H7 (cell line): ENCODE measurements at regions not wholly inside any gene's neighbourhood (a gene's known extent, or its start where the extent isn't known, plus 50 kb on each side); places are given as distances from the start of the nearest gene placed in this dataset.
"Not testable (repeated sequence)": the region's sequence is repeated elsewhere in the genome, so short reads cannot be mapped to it uniquely, and the experiment has no call there.

ENCODE experiments used
- DNase-seq: peaks from one replicate; pipeline ENCODE4 v3.0.0; 2012
- H3K27me3 ChIP-seq: 2 replicates; pipeline ENCODE4 v1.6.0; 2011; ENCODE audit warnings: mild to moderate bottlenecking, low read length; ENCODE audit not compliant: control insufficient read depth, insufficient read depth
- H3K36me3 ChIP-seq: replicated peaks from 2 replicates; pipeline ENCODE4 v1.5.1; 2011; ENCODE audit warnings: low read length; ENCODE audit not compliant: control insufficient read depth, insufficient read depth
- H3K4me3 ChIP-seq: 2 replicates; pipeline ENCODE4 v1.5.1; 2011; ENCODE audit warnings: low read depth, mild to moderate bottlenecking, control low read depth, low read length, moderate library complexity; ENCODE audit not compliant: insufficient read depth

GRCh38 chr2:116918574-116918973 is 895.9 kb upstream of the DDX18 start:
- no peak overlapping the region for H3K4me3 ChIP-seq
- no peaks in the 10 kb centered on the region for H3K36me3 ChIP-seq
- no peak for DNase-seq
- H3K27me3 ChIP-seq = no peaks in the 10 kb centered on the region

GRCh38 chr2:116922414-116922813 is 892.1 kb upstream of the DDX18 start:
- H3K36me3 ChIP-seq = no peaks in the 10 kb centered on the region
- H3K27me3 ChIP-seq = no peaks in the 10 kb centered on the region
- H3K4me3 ChIP-seq = no peak overlapping the region
- DNase-seq = no peak

DNA sequence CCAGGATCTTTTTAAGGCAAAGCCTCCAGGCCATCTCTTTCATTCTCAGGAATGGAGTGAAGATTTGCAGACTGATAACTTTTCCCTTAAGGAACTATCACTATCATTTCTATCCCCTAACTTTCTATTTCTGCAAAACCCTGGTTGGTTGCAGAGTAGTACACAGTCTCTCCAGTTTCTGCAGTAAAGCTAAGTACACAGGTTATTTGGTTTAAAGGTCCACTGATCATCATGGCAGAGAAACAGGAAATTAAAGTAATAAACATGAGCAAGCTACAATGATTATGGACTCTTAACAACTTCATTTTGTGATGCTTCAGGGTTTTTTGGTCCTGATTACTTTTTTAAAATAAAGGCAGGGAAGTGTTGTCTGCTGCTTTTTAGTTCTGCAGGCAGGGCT is 890.0 kb upstream of the DDX18 start:
- Histone ChIP-seq H3K4me3 (no peak overlapping the region), H3K36me3 (no peaks in the 10 kb centered on the region), H3K27me3 (no peaks in the 10 kb centered on the region)
- no peak for DNase-seq

DNA sequence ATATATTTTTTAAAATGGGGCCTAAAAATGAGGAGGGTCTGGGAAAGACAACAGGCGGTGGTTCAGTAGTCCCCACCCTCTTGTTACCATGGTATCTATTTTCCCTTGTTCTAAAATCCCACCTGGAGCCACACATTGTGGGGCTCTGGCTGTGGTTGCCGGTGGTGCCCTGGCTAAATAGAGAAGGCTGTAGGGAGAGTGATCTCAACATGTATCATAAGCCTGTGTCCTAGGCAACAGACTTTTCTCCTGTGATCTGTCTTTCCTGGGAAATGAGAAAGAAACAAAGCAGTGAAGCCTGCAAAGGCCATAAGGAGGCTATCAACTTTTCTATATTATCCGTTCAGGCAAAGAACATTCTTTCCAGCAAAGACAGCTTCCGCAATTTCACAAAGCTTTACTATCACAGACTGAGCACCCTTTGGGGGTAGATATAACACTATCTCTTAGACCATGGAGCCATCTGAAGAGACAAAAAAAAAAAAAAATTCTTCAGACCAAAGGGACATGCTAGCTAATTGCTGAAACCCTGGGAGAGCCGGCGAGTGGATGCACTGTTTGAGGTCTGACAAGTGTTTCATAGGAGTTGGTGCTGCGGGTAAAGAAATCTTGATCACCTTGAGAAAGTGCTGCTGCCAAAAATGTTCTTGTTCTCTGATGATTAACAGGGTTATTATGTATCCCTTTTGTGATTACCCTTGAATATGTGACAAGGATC is 879.2 kb upstream of the DDX18 start:
- Histone ChIP-seq H3K4me3 (no peak overlapping the region), H3K27me3 (no peaks in the 10 kb centered on the region), H3K36me3 (no peaks in the 10 kb centered on the region)
- DNase-seq = no peak

DNA sequence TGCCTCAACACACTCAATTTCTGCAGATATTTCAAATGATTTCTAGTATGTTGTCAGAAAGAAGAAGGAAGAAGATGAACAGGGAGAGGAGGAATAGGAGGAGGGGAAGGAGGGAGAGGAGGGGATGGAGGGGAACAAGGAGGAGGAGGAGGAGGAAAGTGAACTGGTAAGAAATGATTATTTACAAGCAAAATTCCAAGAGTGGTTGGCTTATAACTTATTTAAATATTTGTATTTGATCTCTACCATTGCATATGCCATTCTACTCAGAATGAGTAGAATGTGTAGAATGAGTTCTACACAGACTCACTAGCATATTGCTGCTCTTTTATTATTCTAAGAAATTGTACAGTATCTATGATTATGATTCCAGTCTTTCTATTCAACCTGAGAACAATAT is 866.2 kb upstream of the DDX18 start:
- no peak for DNase-seq
- Histone ChIP-seq H3K36me3 (no peaks in the 10 kb centered on the region), H3K4me3 (no peak overlapping the region), H3K27me3 (no peaks in the 10 kb centered on the region)

GRCh38 chr2:116949249-116949648 is 865.2 kb upstream of the DDX18 start:
- no peak for DNase-seq
- Histone ChIP-seq H3K27me3 (no peaks in the 10 kb centered on the region), H3K36me3 (no peaks in the 10 kb centered on the region), H3K4me3 (no peak overlapping the region)

- Histone ChIP-seq H3K36me3 (no peaks in the 10 kb centered on the region), H3K4me3 (no peak overlapping the region), H3K27me3 (no peaks in the 10 kb centered on the region)
- DNase-seq = peak; percentile 4
Measured at GRCh38 chr2:116952254-116952653, 862.2 kb upstream of the DDX18 start.

DNA sequence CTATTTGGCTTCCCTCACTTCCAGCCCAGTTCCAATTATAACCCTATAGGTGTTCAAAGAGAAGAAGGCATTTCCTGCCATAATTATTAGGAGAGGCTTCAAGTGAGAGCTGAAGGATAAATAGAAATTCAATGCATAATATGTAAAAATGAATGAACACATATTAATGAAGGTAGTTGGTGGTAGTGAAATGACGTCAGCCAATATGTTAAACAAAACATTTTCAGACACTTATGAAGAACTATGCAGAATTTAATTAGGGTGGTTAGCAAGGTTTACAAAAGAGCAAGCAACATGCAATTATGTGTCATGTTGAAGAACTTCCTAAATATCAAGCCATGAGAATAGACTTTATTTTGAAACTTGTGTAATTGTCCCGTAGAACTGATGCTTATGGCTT is 858.8 kb upstream of the DDX18 start:
- Histone ChIP-seq H3K4me3 (no peak overlapping the region), H3K27me3 (no peaks in the 10 kb centered on the region), H3K36me3 (no peaks in the 10 kb centered on the region)
- DNase-seq = no peak

- Histone ChIP-seq H3K27me3 (no peaks in the 10 kb centered on the region), H3K4me3 (no peak overlapping the region), H3K36me3 (no peaks in the 10 kb centered on the region)
- DNase-seq = no peak
Measured at GRCh38 chr2:116975608-116976007, 838.9 kb upstream of the DDX18 start.

DNA sequence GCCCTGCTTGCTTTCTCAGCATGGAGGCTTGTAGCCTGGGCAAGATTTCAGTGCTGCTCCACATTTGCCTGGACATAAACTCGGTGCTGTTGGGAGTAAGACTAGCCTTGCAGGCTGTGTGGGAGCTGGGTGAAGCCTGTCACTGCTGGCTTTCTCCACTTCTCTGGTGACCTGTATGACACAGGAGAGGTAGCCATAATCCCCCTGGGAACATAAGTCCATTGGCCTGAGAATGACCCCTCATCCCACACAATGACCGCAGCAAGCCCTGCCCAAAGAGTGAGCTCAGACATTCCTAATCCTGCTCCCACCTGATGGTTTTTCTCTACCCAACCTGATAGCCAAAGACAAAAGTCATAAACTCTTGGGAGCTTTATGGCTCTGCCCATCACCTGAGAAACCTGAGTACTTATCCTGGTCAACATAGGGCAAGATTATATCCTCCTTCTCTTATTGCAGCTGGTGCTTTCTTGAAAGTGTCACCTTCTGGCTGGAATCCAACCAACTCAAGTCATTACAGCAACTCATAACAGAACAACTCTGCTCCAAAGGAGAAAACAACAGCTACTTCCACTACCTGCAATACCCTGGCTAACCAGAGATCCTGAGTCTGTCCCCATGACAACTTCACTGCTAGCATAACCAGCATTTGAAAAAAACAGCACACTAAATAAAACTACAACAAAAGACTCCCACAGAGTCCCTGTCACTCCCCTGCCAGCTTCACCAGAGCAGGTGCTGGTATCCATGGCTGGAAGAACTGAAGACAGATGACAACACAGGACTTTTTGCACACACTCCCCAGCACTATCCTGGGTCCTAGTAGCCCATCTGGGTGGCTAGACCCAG is 834.4 kb upstream of the DDX18 start:
- Histone ChIP-seq H3K36me3 (no peaks in the 10 kb centered on the region), H3K27me3 (no peaks in the 10 kb centered on the region)
- no peak for DNase-seq

DNA sequence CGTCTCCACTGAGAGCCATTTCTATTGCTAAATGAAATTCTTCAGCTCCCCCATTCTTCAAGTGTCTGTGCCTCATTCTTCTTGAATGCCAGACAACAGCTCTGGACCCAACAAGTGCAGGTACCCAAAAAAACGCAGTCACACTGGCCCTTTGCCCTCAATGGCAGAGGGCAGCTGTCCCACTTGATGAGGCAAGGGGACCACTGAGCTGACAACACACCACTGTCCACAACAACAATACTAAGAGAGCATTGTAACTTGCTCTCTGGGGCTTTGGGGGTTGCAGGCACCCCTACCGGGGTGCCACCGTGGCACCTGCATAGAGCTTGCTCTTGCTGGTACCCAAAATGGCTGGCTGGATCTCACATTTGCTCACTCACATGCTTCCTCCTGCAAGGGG is 827.0 kb upstream of the DDX18 start:
- H3K36me3 ChIP-seq = no peaks in the 10 kb centered on the region
- no peaks in the 10 kb centered on the region for H3K27me3 ChIP-seq
- no peak overlapping the region for H3K4me3 ChIP-seq
- no peak for DNase-seq

More for the DNA sequence above, 834.4 kb upstream of the DDX18 start:
- H3K4me3 ChIP-seq = no peak overlapping the region

DNA sequence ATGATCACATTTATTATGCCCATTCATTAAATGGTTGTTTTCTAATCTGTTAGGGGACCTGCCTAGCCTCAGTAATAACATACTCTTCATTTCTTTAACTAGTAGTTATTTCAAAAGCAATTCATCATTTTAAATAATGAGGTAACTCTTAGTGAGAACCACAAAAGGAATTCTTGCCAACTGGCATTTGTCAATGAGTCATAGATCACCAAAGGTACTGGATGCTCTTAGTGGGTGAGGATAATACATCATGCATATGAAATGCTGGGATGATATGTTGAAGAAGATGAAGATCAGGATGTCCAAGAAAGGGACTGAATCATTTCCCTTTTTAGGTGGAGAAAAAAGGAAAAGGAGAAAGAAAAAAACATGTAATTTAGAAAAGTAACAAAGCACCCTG is 826.2 kb upstream of the DDX18 start:
- DNase-seq = no peak
- H3K4me3 ChIP-seq = no peak overlapping the region
- H3K36me3 ChIP-seq = no peaks in the 10 kb centered on the region
- no peaks in the 10 kb centered on the region for H3K27me3 ChIP-seq

GRCh38 chr2:117019357-117019756 is 795.1 kb upstream of the DDX18 start:
- Histone ChIP-seq H3K36me3 (no peaks in the 10 kb centered on the region), H3K4me3 (no peak overlapping the region), H3K27me3 (no peaks in the 10 kb centered on the region)
- no peak for DNase-seq

DNA sequence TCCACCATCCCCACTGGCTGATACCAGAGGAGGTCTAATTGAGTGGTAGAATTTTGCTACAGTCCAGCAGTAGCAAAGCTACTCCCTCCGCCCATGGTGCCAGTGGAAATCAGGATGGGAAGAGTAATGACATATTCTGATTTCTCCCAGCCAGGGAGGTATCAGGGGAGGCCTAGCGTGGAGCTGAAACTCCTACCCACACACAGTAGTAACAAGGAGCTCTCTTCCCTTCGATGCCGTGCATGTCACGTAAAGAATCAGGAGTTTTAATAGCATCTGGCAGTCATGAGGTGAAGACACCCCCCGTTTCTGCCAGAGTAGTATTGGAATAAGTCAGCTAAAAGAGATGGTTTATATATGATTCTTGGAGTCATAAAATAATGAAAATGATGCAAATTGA is 786.8 kb upstream of the DDX18 start:
- Histone ChIP-seq H3K27me3 (no peaks in the 10 kb centered on the region), H3K4me3 (no peak overlapping the region), H3K36me3 (no peaks in the 10 kb centered on the region)
- DNase-seq = no peak

GRCh38 chr2:117028708-117029107 is 785.8 kb upstream of the DDX18 start:
- H3K4me3 ChIP-seq, DNase-seq, H3K36me3 ChIP-seq, H3K27me3 ChIP-seq: not testable (repeated sequence)
